ENCODE measurements at regions not wholly inside any gene's neighbourhood (a gene's known extent, or its start where the extent isn't known, plus 50 kb on each side); places are given as distances from the start of the nearest gene placed in this dataset.

GRCh38 chr3:78176869-78177268 lies 1137.0 kb downstream of the ROBO2 start (continued):
- TF ChIP-seq ZNF512 (CRISPR knock-in tag; IDR thresholded peaks at IDR 0.05) (no peak), ZNF883 (CRISPR knock-in tag; IDR thresholded peaks at IDR 0.05; ENCODE audit: not compliant biosample characterization) (no peak), MNT (IDR thresholded peaks at IDR 0.05) (0 out of 2 replicates have a peak, but pooled peaks have one; percentile 7), ZFY (CRISPR knock-in tag; IDR thresholded peaks at IDR 0.05) (peak; percentile 65), ZKSCAN8 (CRISPR knock-in tag; IDR thresholded peaks at IDR 0.05; ENCODE audit: borderline replicate concordance) (peak; percentile 29; the same call in 1 of the 2 replicates), KLF6 (CRISPR knock-in tag; IDR thresholded peaks at IDR 0.05) (peak; percentile 67; the same call in 1 of the 2 replicates), SRSF4 (IDR thresholded peaks at IDR 0.05; ENCODE audit: low read depth, low read length, poor library complexity, severe bottlenecking) (no peak), PHF21A (CRISPR knock-in tag; IDR thresholded peaks at IDR 0.05) (0 out of 2 replicates have a peak, but pooled peaks have one; percentile 25), ATF1 (CRISPR knock-in tag; IDR thresholded peaks at IDR 0.05) (0 out of 2 replicates have a peak, but pooled peaks have one; percentile 39), ZNF350 (CRISPR knock-in tag; IDR thresholded peaks at IDR 0.05; ENCODE audit: borderline replicate concordance, low read depth) (no peak), ZNF557 (CRISPR knock-in tag; IDR thresholded peaks at IDR 0.05) (0 out of 2 replicates have a peak, but pooled peaks have one; percentile 46), RORA (CRISPR knock-in tag; IDR thresholded peaks at IDR 0.05) (no peak), ZFX (CRISPR knock-in tag; IDR thresholded peaks at IDR 0.05; ENCODE audit: low read depth) (peak; percentile 73), ELF1 (CRISPR knock-in tag; IDR thresholded peaks at IDR 0.05) (peak; percentile 29; the same call in 1 of the 2 replicates), KAT2B (IDR thresholded peaks at IDR 0.05; ENCODE audit: borderline replicate concordance, low read depth, low read length) (peak; percentile 43; the same call in 1 of the 2 replicates), POLR2A (IDR thresholded peaks at IDR 0.05; ENCODE audit: insufficient read depth in 1 of 2, low read depth in 2 of 2, low read length in 2 of 2) (no peak), ZGPAT (CRISPR knock-in tag; IDR thresholded peaks at IDR 0.05) (peak; percentile 79), RBM39 (IDR thresholded peaks at IDR 0.05; ENCODE audit: low read depth, low read length, poor library complexity, severe bottlenecking) (no peak), ATAD3A (CRISPR knock-in tag; IDR thresholded peaks at IDR 0.05) (no peak), PRMT3 (CRISPR knock-in tag; IDR thresholded peaks at IDR 0.05; ENCODE audit: borderline replicate concordance, low read depth) (no peak), SCMH1 (CRISPR knock-in tag; IDR thresholded peaks at IDR 0.05; ENCODE audit: borderline replicate concordance) (no peak), ZNF574 (CRISPR knock-in tag; IDR thresholded peaks at IDR 0.05) (peak; percentile 27; the same call in 1 of the 2 replicates), E2F5 (CRISPR knock-in tag; conservative IDR thresholded peaks at IDR 0.05) (no peak), ZNF644 (CRISPR knock-in tag; IDR thresholded peaks at IDR 0.05; ENCODE audit: low read depth) (peak; percentile 81)
